SK-N-SH treated with all-trans-retinoic acid at 6 μM for 48 hours (cell line): ENCODE measurements at regions not wholly inside any gene's neighbourhood (a gene's known extent, or its start where the extent isn't known, plus 50 kb on each side); places are given as distances from the start of the nearest gene placed in this dataset.

Experiments
- ATAC-seq: fragments of 200-7000 bp; cut with Tn5 transposase; 3 replicates; pipeline ENCODE4 v1.9.1; 2020; ENCODE audit warnings: mild to moderate bottlenecking, moderate library complexity
- ARNTL ChIP-seq: fragments of 450-650 bp; formaldehyde crosslinking; IDR thresholded peaks from 2 replicates; pipeline ENCODE4 v1.5.0; 2020; ENCODE audit warnings: low read depth, mild to moderate bottlenecking, moderate library complexity, borderline replicate concordance
- GLIS3 ChIP-seq: fragments of 250-450 bp; sonication (Bioruptor Pico); IDR thresholded peaks from 2 replicates; pipeline ENCODE4 v1.5.0; 2020; ENCODE audit warnings: mild to moderate bottlenecking, moderate library complexity
- OSR1 ChIP-seq: fragments of 250-450 bp; sonication (Bioruptor Pico); IDR thresholded peaks from 2 replicates; pipeline ENCODE4 v1.8.0; 2022; ENCODE audit warnings: moderate library complexity, mild to moderate bottlenecking, inconsistent platforms
- RARB ChIP-seq: fragments of 250-450 bp; sonication (Bioruptor Pico); IDR thresholded peaks from 2 replicates; pipeline ENCODE4 v1.8.0; 2021; ENCODE audit warnings: mild to moderate bottlenecking, moderate library complexity
- SNAI2 ChIP-seq: fragments of 250-450 bp; sonication (Bioruptor Pico); IDR thresholded peaks from 2 replicates; pipeline ENCODE4 v1.5.0; 2020; ENCODE audit warnings: mild to moderate bottlenecking, moderate library complexity
- TCF4 ChIP-seq: fragments of 250-450 bp; sonication (Bioruptor Pico); IDR thresholded peaks from 2 replicates; pipeline ENCODE4 v1.8.0; 2021; ENCODE audit warnings: mild to moderate bottlenecking, moderate library complexity, borderline replicate concordance
- ZC3H10 ChIP-seq: fragments of 250-450 bp; sonication (Bioruptor Pico); IDR thresholded peaks from 2 replicates; pipeline ENCODE4 v1.5.1; 2021; ENCODE audit warnings: mild to moderate bottlenecking, moderate library complexity
- ZFP3 ChIP-seq: fragments of 250-450 bp; sonication (Bioruptor Pico); IDR thresholded peaks from 2 replicates; pipeline ENCODE4 v1.5.0; 2020; ENCODE audit warnings: mild to moderate bottlenecking, moderate library complexity
- ZNF70 ChIP-seq: fragments of 450-650 bp; formaldehyde crosslinking; IDR thresholded peaks from 2 replicates; pipeline ENCODE4 v1.5.0; 2020; ENCODE audit warnings: mild to moderate bottlenecking, moderate library complexity
- ZNF8 ChIP-seq: fragments of 450-650 bp; formaldehyde crosslinking; IDR thresholded peaks from 2 replicates; pipeline ENCODE4 v1.5.0; 2020; ENCODE audit warnings: mild to moderate bottlenecking, moderate library complexity
- TF ChIP-seq, protein P1 (sequence below): fragments of 250-450 bp; sonication (Bioruptor Pico); IDR thresholded peaks from 2 replicates; pipeline ENCODE4 v1.5.1; 2021; ENCODE audit warnings: mild to moderate bottlenecking, moderate library complexity
- TF ChIP-seq, protein P2 (sequence below): fragments of 250-450 bp; sonication (Bioruptor Pico); IDR thresholded peaks from 2 replicates; pipeline ENCODE4 v1.5.0; 2020; ENCODE audit warnings: mild to moderate bottlenecking, moderate library complexity
- TF ChIP-seq, protein P3 (sequence below): fragments of 250-450 bp; sonication (Bioruptor Pico); IDR thresholded peaks from 2 replicates; pipeline ENCODE4 v1.8.0; 2021; ENCODE audit warnings: low read depth, mild to moderate bottlenecking, moderate library complexity, borderline replicate concordance
- TF ChIP-seq, protein P4 (sequence below): fragments of 250-450 bp; sonication (Bioruptor Pico); IDR thresholded peaks from 2 replicates; pipeline ENCODE4 v1.8.0; 2020; ENCODE audit warnings: mild to moderate bottlenecking, moderate library complexity, borderline replicate concordance
- TF ChIP-seq, protein P5 (sequence below): fragments of 250-450 bp; sonication (Bioruptor Pico); IDR thresholded peaks from 2 replicates; pipeline ENCODE4 v1.5.1; 2020; ENCODE audit warnings: low read depth, mild to moderate bottlenecking, moderate library complexity

DNA sequence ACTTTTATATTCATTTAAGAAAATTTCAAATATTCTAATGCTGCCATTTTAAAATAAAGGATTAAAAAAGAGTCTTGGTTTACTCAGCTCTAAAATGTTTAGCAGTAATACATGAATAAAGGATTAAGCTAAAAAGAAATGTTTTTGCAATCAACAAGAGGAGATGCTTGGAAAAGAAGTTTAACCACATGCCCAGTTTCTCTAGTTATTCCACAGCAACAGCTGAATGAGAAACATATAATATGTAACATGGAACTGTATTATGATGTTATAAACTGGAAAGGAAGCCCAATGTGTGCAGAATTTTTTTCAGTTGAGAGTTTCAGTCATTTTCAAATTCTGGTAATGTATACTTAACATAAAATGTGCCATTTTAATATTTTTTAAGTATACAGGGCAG lies 76.5 kb upstream of the ALDH1A1 start:
- ATAC-seq, result no peak
- TF ChIP-seq, protein P1, sequence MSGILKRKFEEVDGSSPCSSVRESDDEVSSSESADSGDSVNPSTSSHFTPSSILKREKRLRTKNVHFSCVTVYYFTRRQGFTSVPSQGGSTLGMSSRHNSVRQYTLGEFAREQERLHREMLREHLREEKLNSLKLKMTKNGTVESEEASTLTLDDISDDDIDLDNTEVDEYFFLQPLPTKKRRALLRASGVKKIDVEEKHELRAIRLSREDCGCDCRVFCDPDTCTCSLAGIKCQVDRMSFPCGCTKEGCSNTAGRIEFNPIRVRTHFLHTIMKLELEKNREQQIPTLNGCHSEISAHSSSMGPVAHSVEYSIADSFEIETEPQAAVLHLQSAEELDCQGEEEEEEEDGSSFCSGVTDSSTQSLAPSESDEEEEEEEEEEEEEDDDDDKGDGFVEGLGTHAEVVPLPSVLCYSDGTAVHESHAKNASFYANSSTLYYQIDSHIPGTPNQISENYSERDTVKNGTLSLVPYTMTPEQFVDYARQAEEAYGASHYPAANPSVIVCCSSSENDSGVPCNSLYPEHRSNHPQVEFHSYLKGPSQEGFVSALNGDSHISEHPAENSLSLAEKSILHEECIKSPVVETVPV (CRISPR knock-in tag), result no peak
- TF ChIP-seq ARNTL (CRISPR knock-in tag), result no peak
- TF ChIP-seq GLIS3, result no peak
- no peak for TF ChIP-seq ZC3H10
- TF ChIP-seq SNAI2 (CRISPR knock-in tag), result no peak
- TF ChIP-seq, protein P2, sequence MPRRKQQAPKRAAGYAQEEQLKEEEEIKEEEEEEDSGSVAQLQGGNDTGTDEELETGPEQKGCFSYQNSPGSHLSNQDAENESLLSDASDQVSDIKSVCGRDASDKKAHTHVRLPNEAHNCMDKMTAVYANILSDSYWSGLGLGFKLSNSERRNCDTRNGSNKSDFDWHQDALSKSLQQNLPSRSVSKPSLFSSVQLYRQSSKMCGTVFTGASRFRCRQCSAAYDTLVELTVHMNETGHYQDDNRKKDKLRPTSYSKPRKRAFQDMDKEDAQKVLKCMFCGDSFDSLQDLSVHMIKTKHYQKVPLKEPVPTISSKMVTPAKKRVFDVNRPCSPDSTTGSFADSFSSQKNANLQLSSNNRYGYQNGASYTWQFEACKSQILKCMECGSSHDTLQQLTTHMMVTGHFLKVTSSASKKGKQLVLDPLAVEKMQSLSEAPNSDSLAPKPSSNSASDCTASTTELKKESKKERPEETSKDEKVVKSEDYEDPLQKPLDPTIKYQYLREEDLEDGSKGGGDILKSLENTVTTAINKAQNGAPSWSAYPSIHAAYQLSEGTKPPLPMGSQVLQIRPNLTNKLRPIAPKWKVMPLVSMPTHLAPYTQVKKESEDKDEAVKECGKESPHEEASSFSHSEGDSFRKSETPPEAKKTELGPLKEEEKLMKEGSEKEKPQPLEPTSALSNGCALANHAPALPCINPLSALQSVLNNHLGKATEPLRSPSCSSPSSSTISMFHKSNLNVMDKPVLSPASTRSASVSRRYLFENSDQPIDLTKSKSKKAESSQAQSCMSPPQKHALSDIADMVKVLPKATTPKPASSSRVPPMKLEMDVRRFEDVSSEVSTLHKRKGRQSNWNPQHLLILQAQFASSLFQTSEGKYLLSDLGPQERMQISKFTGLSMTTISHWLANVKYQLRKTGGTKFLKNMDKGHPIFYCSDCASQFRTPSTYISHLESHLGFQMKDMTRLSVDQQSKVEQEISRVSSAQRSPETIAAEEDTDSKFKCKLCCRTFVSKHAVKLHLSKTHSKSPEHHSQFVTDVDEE (CRISPR knock-in tag), result no peak
- TF ChIP-seq, protein P3, sequence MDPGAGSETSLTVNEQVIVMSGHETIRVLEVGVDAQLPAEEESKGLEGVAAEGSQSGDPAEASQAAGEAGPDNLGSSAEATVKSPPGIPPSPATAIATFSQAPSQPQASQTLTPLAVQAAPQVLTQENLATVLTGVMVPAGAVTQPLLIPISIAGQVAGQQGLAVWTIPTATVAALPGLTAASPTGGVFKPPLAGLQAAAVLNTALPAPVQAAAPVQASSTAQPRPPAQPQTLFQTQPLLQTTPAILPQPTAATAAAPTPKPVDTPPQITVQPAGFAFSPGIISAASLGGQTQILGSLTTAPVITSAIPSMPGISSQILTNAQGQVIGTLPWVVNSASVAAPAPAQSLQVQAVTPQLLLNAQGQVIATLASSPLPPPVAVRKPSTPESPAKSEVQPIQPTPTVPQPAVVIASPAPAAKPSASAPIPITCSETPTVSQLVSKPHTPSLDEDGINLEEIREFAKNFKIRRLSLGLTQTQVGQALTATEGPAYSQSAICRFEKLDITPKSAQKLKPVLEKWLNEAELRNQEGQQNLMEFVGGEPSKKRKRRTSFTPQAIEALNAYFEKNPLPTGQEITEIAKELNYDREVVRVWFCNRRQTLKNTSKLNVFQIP (CRISPR knock-in tag), result no peak
- TF ChIP-seq ZNF8 (CRISPR knock-in tag), result no peak

DNA sequence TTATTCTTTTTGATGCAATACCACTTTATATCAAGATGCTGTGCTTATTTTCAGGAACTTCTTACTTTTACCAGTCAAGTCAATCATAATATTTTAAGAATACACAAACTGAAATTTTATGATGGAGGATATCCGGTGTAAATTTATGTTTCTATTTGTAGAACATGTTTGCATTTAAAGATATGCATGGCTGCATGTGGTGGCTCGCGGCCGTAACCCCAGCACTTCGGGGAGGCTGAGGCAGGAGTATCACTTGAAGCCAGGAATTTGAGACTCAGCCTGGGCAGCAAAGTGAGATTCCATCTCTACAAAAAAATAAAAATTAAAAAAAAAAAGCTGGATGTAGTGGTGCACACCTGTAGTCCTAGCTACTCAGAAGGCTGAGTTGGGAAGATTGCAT lies 73.5 kb upstream of the ALDH1A1 start:
- no peak for ATAC-seq
- TF ChIP-seq ZC3H10, result no peak
- no peak for TF ChIP-seq ZNF8 (CRISPR knock-in tag)
- TF ChIP-seq, protein P3 (CRISPR knock-in tag), result no peak
- TF ChIP-seq SNAI2 (CRISPR knock-in tag), result no peak
- TF ChIP-seq ARNTL (CRISPR knock-in tag), result no peak
- TF ChIP-seq, protein P4, sequence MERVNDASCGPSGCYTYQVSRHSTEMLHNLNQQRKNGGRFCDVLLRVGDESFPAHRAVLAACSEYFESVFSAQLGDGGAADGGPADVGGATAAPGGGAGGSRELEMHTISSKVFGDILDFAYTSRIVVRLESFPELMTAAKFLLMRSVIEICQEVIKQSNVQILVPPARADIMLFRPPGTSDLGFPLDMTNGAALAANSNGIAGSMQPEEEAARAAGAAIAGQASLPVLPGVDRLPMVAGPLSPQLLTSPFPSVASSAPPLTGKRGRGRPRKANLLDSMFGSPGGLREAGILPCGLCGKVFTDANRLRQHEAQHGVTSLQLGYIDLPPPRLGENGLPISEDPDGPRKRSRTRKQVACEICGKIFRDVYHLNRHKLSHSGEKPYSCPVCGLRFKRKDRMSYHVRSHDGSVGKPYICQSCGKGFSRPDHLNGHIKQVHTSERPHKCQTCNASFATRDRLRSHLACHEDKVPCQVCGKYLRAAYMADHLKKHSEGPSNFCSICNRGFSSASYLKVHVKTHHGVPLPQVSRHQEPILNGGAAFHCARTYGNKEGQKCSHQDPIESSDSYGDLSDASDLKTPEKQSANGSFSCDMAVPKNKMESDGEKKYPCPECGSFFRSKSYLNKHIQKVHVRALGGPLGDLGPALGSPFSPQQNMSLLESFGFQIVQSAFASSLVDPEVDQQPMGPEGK (CRISPR knock-in tag), result no peak
- TF ChIP-seq ZFP3 (CRISPR knock-in tag), result no peak
- TF ChIP-seq, all 23 proteins: peak for 0

DNA sequence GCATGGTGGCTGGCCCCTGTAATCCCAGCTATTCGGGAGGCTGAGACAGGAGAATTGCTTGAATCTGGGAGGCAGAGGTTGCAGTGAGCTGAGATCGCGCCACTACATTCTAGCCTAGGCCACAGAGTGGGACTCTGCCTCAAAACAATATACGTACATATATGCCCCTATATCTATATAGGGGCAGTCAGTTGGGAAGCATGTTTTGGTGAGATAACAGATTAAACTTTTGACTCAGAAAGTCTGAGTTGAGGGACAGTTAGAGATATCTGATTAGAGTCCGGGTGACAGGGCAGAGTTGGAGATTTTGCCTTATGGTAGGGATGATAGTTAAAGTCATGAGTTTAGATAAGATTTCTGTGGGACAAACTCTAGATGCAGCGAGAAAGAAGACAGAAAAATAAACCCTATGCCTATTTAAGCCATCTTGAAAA lies 71.8 kb upstream of the ALDH1A1 start:
- ATAC-seq, result no peak
- TF ChIP-seq, protein P3 (CRISPR knock-in tag), result no peak
- TF ChIP-seq, protein P4 (CRISPR knock-in tag), result no peak
- TF ChIP-seq RARB (no peak), TCF4 (CRISPR knock-in tag) (no peak), OSR1 (no peak), ARNTL (CRISPR knock-in tag) (no peak), ZNF8 (CRISPR knock-in tag) (no peak), ZNF70 (CRISPR knock-in tag) (no peak)
- TF ChIP-seq, protein P1 (CRISPR knock-in tag), result no peak
- TF ChIP-seq, protein P2 (CRISPR knock-in tag), result no peak
- TF ChIP-seq, protein P5, sequence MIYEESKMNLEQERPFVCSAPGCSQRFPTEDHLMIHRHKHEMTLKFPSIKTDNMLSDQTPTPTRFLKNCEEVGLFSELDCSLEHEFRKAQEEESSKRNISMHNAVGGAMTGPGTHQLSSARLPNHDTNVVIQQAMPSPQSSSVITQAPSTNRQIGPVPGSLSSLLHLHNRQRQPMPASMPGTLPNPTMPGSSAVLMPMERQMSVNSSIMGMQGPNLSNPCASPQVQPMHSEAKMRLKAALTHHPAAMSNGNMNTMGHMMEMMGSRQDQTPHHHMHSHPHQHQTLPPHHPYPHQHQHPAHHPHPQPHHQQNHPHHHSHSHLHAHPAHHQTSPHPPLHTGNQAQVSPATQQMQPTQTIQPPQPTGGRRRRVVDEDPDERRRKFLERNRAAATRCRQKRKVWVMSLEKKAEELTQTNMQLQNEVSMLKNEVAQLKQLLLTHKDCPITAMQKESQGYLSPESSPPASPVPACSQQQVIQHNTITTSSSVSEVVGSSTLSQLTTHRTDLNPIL (CRISPR knock-in tag), result no peak
